Karpas-422 (cell line): ENCODE measurements at regions not wholly inside any gene's neighbourhood (a gene's known extent, or its start where the extent isn't known, plus 50 kb on each side); places are given as distances from the start of the nearest gene placed in this dataset.
A peak's percentile ranks its signal among the peaks of the same experiment; 100 is the strongest.

Experiments used
- DNase-seq: peaks from one replicate; pipeline ENCODE4 v3.0.0-alpha.2; 2015
- H2AFZ ChIP-seq: fragments of 200-600 bp; sonication (generic); 2 replicates; pipeline ENCODE4 v1.6.1; 2014; ENCODE audit warnings: antibody characterized with exemption, low read length, mixed read lengths
- H3K27ac ChIP-seq: fragments of 200-600 bp; sonication (generic); 2 replicates; pipeline ENCODE4 v1.5.1; 2014; ENCODE audit warnings: mild to moderate bottlenecking, low read length, moderate library complexity
- H3K27me3 ChIP-seq: fragments of 200-600 bp; sonication (generic); 2 replicates; pipeline ENCODE4 v1.6.1; 2014; ENCODE audit warnings: low read length, mixed read lengths
- H3K36me3 ChIP-seq: fragments of 200-600 bp; sonication (generic); 2 replicates; pipeline ENCODE4 v1.6.1; 2014; ENCODE audit warnings: low read length, mixed read lengths; ENCODE audit not compliant: insufficient read depth
- H3K4me1 ChIP-seq: fragments of 200-600 bp; sonication (generic); 2 replicates; pipeline ENCODE4 v1.6.1; 2014; ENCODE audit warnings: mild to moderate bottlenecking, low read length, mixed read lengths
- H3K4me2 ChIP-seq: fragments of 200-600 bp; sonication (generic); 2 replicates; pipeline ENCODE4 v1.6.1; 2014; ENCODE audit warnings: low read length, low read depth, mild to moderate bottlenecking; ENCODE audit not compliant: poor library complexity, severe bottlenecking
- H3K4me3 ChIP-seq: fragments of 200-600 bp; sonication (generic); 2 replicates; pipeline ENCODE4 v1.5.1; 2014; ENCODE audit warnings: mild to moderate bottlenecking, antibody characterized with exemption, low read length, mixed read lengths
- H3K79me2 ChIP-seq: fragments of 200-600 bp; sonication (generic); 2 replicates; pipeline ENCODE4 v1.6.1; 2014; ENCODE audit warnings: mild to moderate bottlenecking, low read length, mixed read lengths
- H3K9ac ChIP-seq: fragments of 200-600 bp; sonication (generic); 2 replicates; pipeline ENCODE4 v1.6.0; 2014; ENCODE audit warnings: low read length
- H3K9me2 ChIP-seq: fragments of 200-600 bp; sonication (generic), shearing (Covaris generic); replicated peaks from 2 replicates; pipeline ENCODE4 v1.6.0; 2014; ENCODE audit warnings: mild to moderate bottlenecking, low read length, moderate library complexity; ENCODE audit not compliant: insufficient read depth
- H3K9me3 ChIP-seq: fragments of 300-700, 200-600 bp; sonication (generic); 2 replicates; pipeline ENCODE4 v1.6.1; 2014; ENCODE audit warnings: low read length, mixed read lengths
- H4K20me1 ChIP-seq: fragments of 200-600 bp; sonication (generic); 2 replicates; pipeline ENCODE4 v1.6.1; 2014; ENCODE audit warnings: mild to moderate bottlenecking, antibody characterized with exemption, low read length, low read depth; ENCODE audit not compliant: insufficient read depth

GRCh38 chr20:25135031-25135430 is 53.1 kb upstream of the VSX1 start:
- Histone ChIP-seq H3K4me1 (no peaks in the 10 kb centered on the region), H3K9ac (no peak overlapping the region), H3K9me2 (no peaks in the 10 kb centered on the region), H2AFZ (no peak overlapping the region), H3K9me3 (no peaks in the 10 kb centered on the region), H3K4me3 (no peak overlapping the region), H3K79me2 (no peaks in the 10 kb centered on the region), H3K27ac (no peak overlapping the region), H3K27me3 (no peaks in the 10 kb centered on the region), H4K20me1 (no peaks in the 10 kb centered on the region), H3K4me2 (no peak overlapping the region), H3K36me3 (no peaks in the 10 kb centered on the region)
- DNase-seq, result no peak

GRCh38 chr20:25136056-25136455 is 54.1 kb upstream of the VSX1 start:
- Histone ChIP-seq H3K9me2 (no peaks in the 10 kb centered on the region), H3K9ac (no peak overlapping the region), H3K9me3 (no peaks in the 10 kb centered on the region), H3K4me3 (no peak overlapping the region), H3K4me2 (no peak overlapping the region), H3K4me1 (no peaks in the 10 kb centered on the region), H2AFZ (no peak overlapping the region), H3K27ac (no peak overlapping the region), H3K27me3 (no peaks in the 10 kb centered on the region), H3K36me3 (no peaks in the 10 kb centered on the region), H3K79me2 (no peaks in the 10 kb centered on the region), H4K20me1 (no peaks in the 10 kb centered on the region)
- DNase-seq, result no peak

- Histone ChIP-seq H4K20me1 (no peaks in the 10 kb centered on the region), H3K79me2 (no peaks in the 10 kb centered on the region), H2AFZ (no peak overlapping the region), H3K27me3 (no peaks in the 10 kb centered on the region), H3K9me2 (no peaks in the 10 kb centered on the region), H3K4me3 (no peak overlapping the region), H3K36me3 (no peaks in the 10 kb centered on the region), H3K9me3 (no peaks in the 10 kb centered on the region), H3K9ac (no peak overlapping the region), H3K27ac (no peak overlapping the region), H3K4me1 (no peaks in the 10 kb centered on the region), H3K4me2 (no peak overlapping the region)
- no peak for DNase-seq
Observed at GRCh38 chr20:25136643-25137559, 55.0 kb upstream of the VSX1 start.

GRCh38 chr20:25139029-25139705 is 56.3 kb upstream of the ENTPD6 start:
- Histone ChIP-seq H3K9ac (no peak overlapping the region), H3K9me2 (no peaks in the 10 kb centered on the region), H3K4me3 (no peak overlapping the region), H3K4me1 (no peaks in the 10 kb centered on the region), H3K27ac (no peak overlapping the region), H3K4me2 (no peak overlapping the region), H3K79me2 (no peaks in the 10 kb centered on the region), H3K36me3 (no peaks in the 10 kb centered on the region), H3K9me3 (no peaks in the 10 kb centered on the region), H4K20me1 (no peaks in the 10 kb centered on the region), H2AFZ (no peak overlapping the region), H3K27me3 (no peaks in the 10 kb centered on the region)
- DNase-seq, result peak; percentile 49

GRCh38 chr20:25140968-25141367 is 54.5 kb upstream of the ENTPD6 start:
- Histone ChIP-seq H3K4me3 (no peak overlapping the region), H3K9ac (no peak overlapping the region), H4K20me1 (no peaks in the 10 kb centered on the region), H3K27me3 (no peaks in the 10 kb centered on the region), H3K36me3 (no peaks in the 10 kb centered on the region), H3K27ac (no peak overlapping the region), H3K9me2 (no peaks in the 10 kb centered on the region), H2AFZ (no peak overlapping the region), H3K9me3 (no peaks in the 10 kb centered on the region), H3K4me1 (no peaks in the 10 kb centered on the region), H3K79me2 (no peaks in the 10 kb centered on the region), H3K4me2 (no peak overlapping the region)
- no peak for DNase-seq

GRCh38 chr20:25142435-25142834 is 53.1 kb upstream of the ENTPD6 start:
- Histone ChIP-seq H3K9me3 (no peaks in the 10 kb centered on the region), H3K9me2 (no peaks in the 10 kb centered on the region), H3K4me1 (no peaks in the 10 kb centered on the region), H3K9ac (no peak overlapping the region), H3K27ac (no peak overlapping the region), H2AFZ (no peak overlapping the region), H3K36me3 (no peaks in the 10 kb centered on the region), H3K79me2 (no peaks in the 10 kb centered on the region), H3K4me2 (no peak overlapping the region), H3K27me3 (no peaks in the 10 kb centered on the region), H4K20me1 (no peaks in the 10 kb centered on the region), H3K4me3 (no peak overlapping the region)
- no peak for DNase-seq

- Histone ChIP-seq H4K20me1 (no peaks in the 10 kb centered on the region), H3K9ac (no peak overlapping the region), H3K27ac (no peak overlapping the region), H3K27me3 (no peaks in the 10 kb centered on the region), H3K4me2 (no peak overlapping the region), H3K9me3 (no peaks in the 10 kb centered on the region), H3K4me3 (no peak overlapping the region), H3K4me1 (no peaks in the 10 kb centered on the region), H3K9me2 (no peaks in the 10 kb centered on the region), H2AFZ (no peak overlapping the region), H3K79me2 (no peaks in the 10 kb centered on the region), H3K36me3 (no peaks in the 10 kb centered on the region)
- no peak for DNase-seq
Observed at GRCh38 chr20:25145131-25145530, 50.4 kb upstream of the ENTPD6 start.
